Liver (tissue), 8 donors: ENCODE measurements at regions not wholly inside any gene's neighbourhood (a gene's known extent, or its start where the extent isn't known, plus 50 kb on each side); places are given as distances from the start of the nearest gene placed in this dataset.

Experiments used
- DNase-seq: peaks from one replicate; pipeline ENCODE4 v3.0.0-alpha.2; 2017; ENCODE audit warnings: low spot score
- H3K27ac ChIP-seq, 2 donors: one replicate each; pipeline ENCODE4 v1.7.0; 2013; ENCODE audit warnings: inconsistent platforms in 2 of 2, low read length in 2 of 2, control low read depth in 1 of 2, low read depth in 1 of 2, mild to moderate bottlenecking in 1 of 2
- H3K27me3 ChIP-seq, 4 donors: one replicate each; pipeline versions ENCODE4 v1.6.1 to v1.7.0; 2013; ENCODE audit warnings: low read length in 3 of 4, inconsistent platforms in 1 of 4, mild to moderate bottlenecking in 1 of 4, moderate library complexity in 1 of 4; ENCODE audit not compliant: control insufficient read depth in 4 of 4, insufficient read depth in 4 of 4
- H3K36me3 ChIP-seq, 4 donors: one replicate each; pipeline versions ENCODE4 v1.6.1 to v1.7.0; 2013; ENCODE audit warnings: low read length in 3 of 4, mild to moderate bottlenecking in 3 of 4, low read depth in 1 of 4, moderate library complexity in 1 of 4; ENCODE audit not compliant: control insufficient read depth in 4 of 4, insufficient read depth in 3 of 4
- H3K4me1 ChIP-seq, 4 donors: one replicate each; pipeline versions ENCODE4 v1.6.1 to v1.7.0; 2013; ENCODE audit warnings: low read length in 3 of 4, mild to moderate bottlenecking in 3 of 4, moderate library complexity in 1 of 4; ENCODE audit not compliant: control insufficient read depth in 4 of 4, insufficient read depth in 4 of 4
- H3K4me3 ChIP-seq, 3 donors: one replicate each; pipeline versions ENCODE4 v1.6.1 to v1.7.0; 2013; ENCODE audit warnings: low read length in 3 of 3, control low read depth in 1 of 3, low read depth in 1 of 3, mild to moderate bottlenecking in 1 of 3
- H3K9ac ChIP-seq, 2 donors: one replicate each; pipeline ENCODE4 v1.7.0; 2013; ENCODE audit warnings: low read length in 2 of 2, mild to moderate bottlenecking in 2 of 2, moderate library complexity in 2 of 2, control low read depth in 1 of 2, low read depth in 1 of 2
- H3K9me3 ChIP-seq, 4 donors: one replicate each; pipeline versions ENCODE4 v1.6.1 to v1.7.0; 2013; ENCODE audit warnings: low read length in 3 of 4; ENCODE audit not compliant: control insufficient read depth in 4 of 4
- EGR1 ChIP-seq, 2 donors: IDR thresholded peaks; 2 replicates each; pipeline ENCODE4 v1.6.1; 2016 to 2018; ENCODE audit warnings: antibody characterized with exemption in 2 of 2, low read depth in 2 of 2
- FOXA1 ChIP-seq: IDR thresholded peaks from 2 replicates; pipeline ENCODE4 v1.6.1; 2016; ENCODE audit warnings: antibody characterized with exemption
- FOXA2 ChIP-seq: IDR thresholded peaks from 2 replicates; pipeline ENCODE4 v1.6.1; 2016; ENCODE audit warnings: antibody characterized with exemption
- GABPA ChIP-seq, 2 donors: IDR thresholded peaks in 1 of 2; conservative IDR thresholded peaks in 1 of 2; 2 replicates each; pipeline ENCODE4 v1.6.1; 2016; ENCODE audit warnings: antibody characterized with exemption in 2 of 2, mild to moderate bottlenecking in 1 of 2, moderate library complexity in 1 of 2
- HNF4A ChIP-seq, 2 donors: conservative IDR thresholded peaks; 2 replicates each; pipeline ENCODE4 v1.6.1; 2016; ENCODE audit warnings: antibody characterized with exemption in 2 of 2, mild to moderate bottlenecking in 2 of 2
- HNF4G ChIP-seq: IDR thresholded peaks from 2 replicates; pipeline ENCODE4 v1.6.1; 2016; ENCODE audit warnings: antibody characterized with exemption
- JUND ChIP-seq, 2 donors: IDR thresholded peaks; 2 replicates each; pipeline ENCODE4 v1.6.1; 2016; ENCODE audit warnings: antibody characterized with exemption in 2 of 2
- NR2F2 ChIP-seq: IDR thresholded peaks from 2 replicates; pipeline ENCODE4 v1.6.1; 2016; ENCODE audit warnings: antibody characterized with exemption
- RAD21 ChIP-seq, 2 donors: IDR thresholded peaks; 2 replicates each; pipeline ENCODE4 v1.6.1; 2016; ENCODE audit warnings: antibody characterized with exemption in 2 of 2, mild to moderate bottlenecking in 2 of 2
- RXRA ChIP-seq, 2 donors: IDR thresholded peaks; 2 replicates each; pipeline ENCODE4 v1.6.1; 2017 to 2018; ENCODE audit warnings: antibody characterized with exemption in 2 of 2, mild to moderate bottlenecking in 1 of 2
- SP1 ChIP-seq: IDR thresholded peaks from 2 replicates; pipeline ENCODE4 v1.6.1; 2018; ENCODE audit warnings: antibody characterized with exemption, mild to moderate bottlenecking
- TAF1 ChIP-seq: conservative IDR thresholded peaks from 2 replicates; pipeline ENCODE4 v1.6.1; 2016; ENCODE audit warnings: antibody characterized with exemption, mild to moderate bottlenecking
- YY1 ChIP-seq: IDR thresholded peaks from 2 replicates; pipeline ENCODE4 v1.6.1; 2016; ENCODE audit warnings: antibody characterized with exemption, mild to moderate bottlenecking
- WGBS: extraction: QIAGEN DNeasy Blood & Tissue Kit; methylation state at CpG from one replicate; pipeline ENCODE4 v1.1.7; 2013; 5-methylcytosine and 5-hydroxymethylcytosine counted together
- TF ChIP-seq, protein P1 (sequence below): IDR thresholded peaks from 2 replicates; pipeline ENCODE4 v1.6.1; 2016; ENCODE audit warnings: antibody characterized with exemption, mild to moderate bottlenecking
- TF ChIP-seq, protein P2 (sequence below): IDR thresholded peaks from 2 replicates; pipeline ENCODE4 v1.6.1; 2016; ENCODE audit warnings: antibody characterized with exemption
- TF ChIP-seq, protein P3 (sequence below): fragments of 150-350 bp; IDR thresholded peaks from 2 replicates; pipeline ENCODE4 v1.5.1; 2017; ENCODE audit warnings: improper control_type of control experiment, low read depth, low read length; ENCODE audit not compliant: missing input control
- TF ChIP-seq, protein P4 (sequence below): IDR thresholded peaks from 2 replicates; pipeline ENCODE4 v1.6.1; 2016; ENCODE audit warnings: antibody characterized with exemption
- TF ChIP-seq, protein P5 (sequence below): IDR thresholded peaks from 2 replicates; pipeline ENCODE4 v1.6.1; 2016; ENCODE audit warnings: antibody characterized with exemption
- donor health status: healthy.
- donor health status: healthy.
- donor health status: healthy.
- donor health status: healthy.
- donor health status: healthy.

DNA sequence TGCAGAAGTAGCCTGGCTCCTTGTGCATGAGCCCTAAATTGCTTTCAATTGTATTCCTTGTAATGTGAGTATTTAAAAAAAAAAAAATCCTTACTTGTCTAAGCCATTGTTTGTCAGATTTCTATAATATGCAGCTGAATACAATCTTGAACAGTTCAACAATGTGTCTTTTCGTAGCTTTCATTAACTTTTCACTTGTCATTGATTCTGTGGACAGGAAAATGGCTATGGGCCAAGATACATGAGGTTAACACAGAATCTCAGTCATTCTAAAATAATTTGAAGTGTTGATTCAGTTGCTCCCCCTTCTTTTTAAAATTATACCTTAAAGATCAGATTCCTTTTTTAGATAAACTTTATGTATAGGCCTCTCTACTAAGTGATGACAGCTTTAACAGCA, 395.8 kb upstream of the KLF12 start:
- no peak for TF ChIP-seq RAD21 (IDR thresholded peaks at IDR 0.05)
- TF ChIP-seq SP1, result no peak
- no peak for TF ChIP-seq RXRA (IDR thresholded peaks at IDR 0.05)
- no peak for TF ChIP-seq FOXA2
- TF ChIP-seq, protein P1, sequence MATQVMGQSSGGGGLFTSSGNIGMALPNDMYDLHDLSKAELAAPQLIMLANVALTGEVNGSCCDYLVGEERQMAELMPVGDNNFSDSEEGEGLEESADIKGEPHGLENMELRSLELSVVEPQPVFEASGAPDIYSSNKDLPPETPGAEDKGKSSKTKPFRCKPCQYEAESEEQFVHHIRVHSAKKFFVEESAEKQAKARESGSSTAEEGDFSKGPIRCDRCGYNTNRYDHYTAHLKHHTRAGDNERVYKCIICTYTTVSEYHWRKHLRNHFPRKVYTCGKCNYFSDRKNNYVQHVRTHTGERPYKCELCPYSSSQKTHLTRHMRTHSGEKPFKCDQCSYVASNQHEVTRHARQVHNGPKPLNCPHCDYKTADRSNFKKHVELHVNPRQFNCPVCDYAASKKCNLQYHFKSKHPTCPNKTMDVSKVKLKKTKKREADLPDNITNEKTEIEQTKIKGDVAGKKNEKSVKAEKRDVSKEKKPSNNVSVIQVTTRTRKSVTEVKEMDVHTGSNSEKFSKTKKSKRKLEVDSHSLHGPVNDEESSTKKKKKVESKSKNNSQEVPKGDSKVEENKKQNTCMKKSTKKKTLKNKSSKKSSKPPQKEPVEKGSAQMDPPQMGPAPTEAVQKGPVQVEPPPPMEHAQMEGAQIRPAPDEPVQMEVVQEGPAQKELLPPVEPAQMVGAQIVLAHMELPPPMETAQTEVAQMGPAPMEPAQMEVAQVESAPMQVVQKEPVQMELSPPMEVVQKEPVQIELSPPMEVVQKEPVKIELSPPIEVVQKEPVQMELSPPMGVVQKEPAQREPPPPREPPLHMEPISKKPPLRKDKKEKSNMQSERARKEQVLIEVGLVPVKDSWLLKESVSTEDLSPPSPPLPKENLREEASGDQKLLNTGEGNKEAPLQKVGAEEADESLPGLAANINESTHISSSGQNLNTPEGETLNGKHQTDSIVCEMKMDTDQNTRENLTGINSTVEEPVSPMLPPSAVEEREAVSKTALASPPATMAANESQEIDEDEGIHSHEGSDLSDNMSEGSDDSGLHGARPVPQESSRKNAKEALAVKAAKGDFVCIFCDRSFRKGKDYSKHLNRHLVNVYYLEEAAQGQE, result no peak
- no peak for TF ChIP-seq HNF4G
- no peak for TF ChIP-seq GABPA (IDR thresholded peaks at IDR 0.05 in 1 of 2, conservative IDR thresholded peaks at IDR 0.05 in 1 of 2)
- TF ChIP-seq, protein P2, sequence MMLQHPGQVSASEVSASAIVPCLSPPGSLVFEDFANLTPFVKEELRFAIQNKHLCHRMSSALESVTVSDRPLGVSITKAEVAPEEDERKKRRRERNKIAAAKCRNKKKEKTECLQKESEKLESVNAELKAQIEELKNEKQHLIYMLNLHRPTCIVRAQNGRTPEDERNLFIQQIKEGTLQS, result no peak
- TF ChIP-seq, protein P3, sequence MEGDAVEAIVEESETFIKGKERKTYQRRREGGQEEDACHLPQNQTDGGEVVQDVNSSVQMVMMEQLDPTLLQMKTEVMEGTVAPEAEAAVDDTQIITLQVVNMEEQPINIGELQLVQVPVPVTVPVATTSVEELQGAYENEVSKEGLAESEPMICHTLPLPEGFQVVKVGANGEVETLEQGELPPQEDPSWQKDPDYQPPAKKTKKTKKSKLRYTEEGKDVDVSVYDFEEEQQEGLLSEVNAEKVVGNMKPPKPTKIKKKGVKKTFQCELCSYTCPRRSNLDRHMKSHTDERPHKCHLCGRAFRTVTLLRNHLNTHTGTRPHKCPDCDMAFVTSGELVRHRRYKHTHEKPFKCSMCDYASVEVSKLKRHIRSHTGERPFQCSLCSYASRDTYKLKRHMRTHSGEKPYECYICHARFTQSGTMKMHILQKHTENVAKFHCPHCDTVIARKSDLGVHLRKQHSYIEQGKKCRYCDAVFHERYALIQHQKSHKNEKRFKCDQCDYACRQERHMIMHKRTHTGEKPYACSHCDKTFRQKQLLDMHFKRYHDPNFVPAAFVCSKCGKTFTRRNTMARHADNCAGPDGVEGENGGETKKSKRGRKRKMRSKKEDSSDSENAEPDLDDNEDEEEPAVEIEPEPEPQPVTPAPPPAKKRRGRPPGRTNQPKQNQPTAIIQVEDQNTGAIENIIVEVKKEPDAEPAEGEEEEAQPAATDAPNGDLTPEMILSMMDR, result no peak
- TF ChIP-seq EGR1 (IDR thresholded peaks at IDR 0.05; ENCODE audit: low read depth in 2 of 2), result no peak
- TF ChIP-seq YY1, result no peak
- no peak for TF ChIP-seq FOXA1
- no peak for TF ChIP-seq HNF4A (conservative IDR thresholded peaks at IDR 0.05)
- TF ChIP-seq TAF1, result no peak
- no peak for TF ChIP-seq JUND (IDR thresholded peaks at IDR 0.05)
- no peak for TF ChIP-seq NR2F2
- TF ChIP-seq, protein P4, sequence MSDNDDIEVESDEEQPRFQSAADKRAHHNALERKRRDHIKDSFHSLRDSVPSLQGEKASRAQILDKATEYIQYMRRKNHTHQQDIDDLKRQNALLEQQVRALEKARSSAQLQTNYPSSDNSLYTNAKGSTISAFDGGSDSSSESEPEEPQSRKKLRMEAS, result no peak
- TF ChIP-seq, protein P5, sequence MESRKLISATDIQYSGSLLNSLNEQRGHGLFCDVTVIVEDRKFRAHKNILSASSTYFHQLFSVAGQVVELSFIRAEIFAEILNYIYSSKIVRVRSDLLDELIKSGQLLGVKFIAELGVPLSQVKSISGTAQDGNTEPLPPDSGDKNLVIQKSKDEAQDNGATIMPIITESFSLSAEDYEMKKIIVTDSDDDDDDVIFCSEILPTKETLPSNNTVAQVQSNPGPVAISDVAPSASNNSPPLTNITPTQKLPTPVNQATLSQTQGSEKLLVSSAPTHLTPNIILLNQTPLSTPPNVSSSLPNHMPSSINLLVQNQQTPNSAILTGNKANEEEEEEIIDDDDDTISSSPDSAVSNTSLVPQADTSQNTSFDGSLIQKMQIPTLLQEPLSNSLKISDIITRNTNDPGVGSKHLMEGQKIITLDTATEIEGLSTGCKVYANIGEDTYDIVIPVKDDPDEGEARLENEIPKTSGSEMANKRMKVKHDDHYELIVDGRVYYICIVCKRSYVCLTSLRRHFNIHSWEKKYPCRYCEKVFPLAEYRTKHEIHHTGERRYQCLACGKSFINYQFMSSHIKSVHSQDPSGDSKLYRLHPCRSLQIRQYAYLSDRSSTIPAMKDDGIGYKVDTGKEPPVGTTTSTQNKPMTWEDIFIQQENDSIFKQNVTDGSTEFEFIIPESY, result no peak
- Histone ChIP-seq H3K4me3 (no peak overlapping the region), H3K36me3 (no peaks in the 10 kb centered on the region), H3K9ac (no peak overlapping the region), H3K9me3 (no peaks in the 10 kb centered on the region), H3K27me3 (no peaks in the 10 kb centered on the region), H3K4me1 (no peaks in the 10 kb centered on the region), H3K27ac (no peak overlapping the region)
- WGBS, result 83% methylated on average over 1 of the region's 1 CpG
- DNase-seq, result no peak
